HG03135 (cell line): ENCODE measurements at regions not wholly inside any gene's neighbourhood (a gene's known extent, or its start where the extent isn't known, plus 50 kb on each side); places are given as distances from the start of the nearest gene placed in this dataset.
"Not testable (repeated sequence)": the region's sequence is repeated elsewhere in the genome, so short reads cannot be mapped to it uniquely, and the experiment has no call there.

Source experiments
- ATAC-seq: cut with Tn5 transposase; IDR thresholded peaks from one replicate; pipeline ENCODE4 v1.9.1; 2021; ENCODE audit warnings: mild to moderate bottlenecking, moderate library complexity; ENCODE audit not compliant: unreplicated experiment

DNA sequence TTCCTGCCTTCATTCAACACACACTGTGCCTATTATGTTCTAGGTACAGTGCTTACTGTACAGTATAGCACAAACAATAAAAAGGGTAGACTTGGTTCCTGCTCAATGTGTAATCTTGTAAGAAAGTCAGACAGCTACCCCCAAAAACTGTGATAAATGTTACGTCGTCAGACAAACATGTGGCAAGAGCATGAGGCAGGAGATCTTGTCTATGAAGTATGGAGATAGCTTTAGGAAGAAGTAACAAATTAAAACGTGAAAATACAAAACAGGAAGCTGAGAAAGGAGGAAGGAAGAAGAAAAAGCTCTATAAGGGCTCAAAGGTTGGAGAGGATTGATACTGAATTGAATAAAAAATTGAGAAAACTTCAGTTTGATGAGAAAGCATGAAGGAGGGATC is 276.2 kb upstream of the HNRNPA3 start:
- ATAC-seq, result no peak

DNA sequence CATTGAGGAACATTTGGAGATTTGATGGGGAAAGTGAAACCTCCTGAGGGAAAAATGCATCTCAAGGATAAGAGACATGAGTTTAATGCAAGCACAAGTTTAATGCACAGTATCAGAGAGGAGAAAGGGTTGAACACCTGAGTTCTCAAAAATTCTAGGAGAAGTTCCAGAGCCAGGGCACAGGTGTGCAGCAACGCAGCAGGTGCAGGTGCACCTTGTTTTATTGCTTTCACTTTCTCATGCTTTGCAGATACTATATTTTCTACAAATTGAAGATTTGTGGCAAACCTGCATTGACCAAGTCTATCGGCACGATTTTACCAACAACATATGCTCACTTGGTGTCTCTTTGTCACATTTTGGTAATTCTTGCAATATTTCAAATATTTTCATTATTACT is 267.6 kb upstream of the HNRNPA3 start:
- no peak for ATAC-seq

DNA sequence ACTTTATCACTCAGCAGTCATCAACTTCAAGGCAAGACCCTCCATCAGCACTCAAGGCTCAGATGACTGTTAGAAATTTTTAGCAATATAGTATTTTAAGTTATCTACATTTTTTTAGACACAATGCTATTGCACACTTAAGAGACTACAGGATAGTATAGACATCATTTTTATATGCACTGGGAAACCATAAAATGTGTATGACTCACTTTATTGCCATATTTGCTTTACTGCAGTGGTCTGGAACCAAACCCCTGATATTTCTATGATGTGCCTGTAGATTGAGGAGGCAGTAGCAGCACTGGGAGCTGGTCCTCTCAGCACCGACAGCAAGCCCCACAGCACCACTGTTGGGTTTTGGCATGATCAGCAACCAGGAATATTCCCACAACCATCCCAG is 264.8 kb upstream of the HNRNPA3 start:
- ATAC-seq, result no peak

DNA sequence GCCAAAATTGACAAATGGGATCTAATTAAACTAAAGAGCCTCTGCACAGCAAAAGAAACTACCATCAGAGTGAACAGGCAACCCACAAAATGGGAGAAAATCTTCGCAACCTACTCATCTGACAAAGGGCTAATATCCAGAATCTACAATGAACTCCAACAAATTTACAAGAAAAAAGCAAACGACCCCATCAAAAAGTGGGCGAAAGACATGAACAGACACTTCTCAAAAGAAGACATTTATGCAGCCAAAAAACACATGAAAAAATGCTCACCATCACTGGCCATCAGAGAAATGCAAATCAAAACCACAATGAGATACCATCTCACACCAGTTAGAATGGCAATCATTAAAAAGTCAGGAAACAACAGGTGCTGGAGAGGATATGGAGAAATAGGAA is 261.4 kb upstream of the HNRNPA3 start:
- ATAC-seq, result not testable (repeated sequence)

DNA sequence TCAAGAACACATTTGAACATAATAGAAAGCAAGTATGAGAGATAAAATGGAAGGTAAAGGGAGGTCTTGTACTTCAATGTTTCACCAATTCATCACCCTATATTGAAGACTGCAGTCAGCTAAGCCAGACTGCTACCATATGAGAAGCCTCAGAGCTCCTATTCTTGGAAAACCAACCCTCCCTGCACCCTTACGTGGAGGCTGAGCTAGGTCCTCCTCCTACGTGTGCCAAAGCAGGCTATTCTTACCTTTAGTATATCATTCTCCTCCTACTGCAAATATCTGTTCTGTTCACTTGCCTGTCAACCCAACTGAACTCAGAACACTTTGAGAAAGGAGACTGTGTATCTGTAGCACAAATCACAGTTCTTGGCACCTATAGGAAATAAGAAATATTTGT is 255.8 kb upstream of the HNRNPA3 start:
- ATAC-seq, result no peak

DNA sequence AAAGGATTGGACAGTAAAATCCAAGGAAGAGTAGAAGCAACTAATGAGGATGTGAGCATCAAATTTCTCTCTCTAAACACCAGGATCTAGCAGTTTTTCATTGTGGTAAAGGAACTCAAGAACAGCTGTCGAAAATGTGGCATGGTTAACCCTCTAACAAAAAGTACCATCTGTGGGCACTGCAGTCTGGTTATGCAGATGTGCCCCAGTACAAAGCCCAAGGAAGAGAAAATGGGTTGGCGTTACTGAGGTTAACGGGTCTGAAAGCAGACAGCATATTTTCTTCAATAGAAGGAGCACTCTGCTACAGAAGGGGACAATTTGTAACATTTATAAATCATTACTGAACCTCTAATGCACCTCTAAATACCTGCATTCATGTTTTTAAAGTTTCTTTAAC is 253.0 kb upstream of the HNRNPA3 start:
- no peak for ATAC-seq

DNA sequence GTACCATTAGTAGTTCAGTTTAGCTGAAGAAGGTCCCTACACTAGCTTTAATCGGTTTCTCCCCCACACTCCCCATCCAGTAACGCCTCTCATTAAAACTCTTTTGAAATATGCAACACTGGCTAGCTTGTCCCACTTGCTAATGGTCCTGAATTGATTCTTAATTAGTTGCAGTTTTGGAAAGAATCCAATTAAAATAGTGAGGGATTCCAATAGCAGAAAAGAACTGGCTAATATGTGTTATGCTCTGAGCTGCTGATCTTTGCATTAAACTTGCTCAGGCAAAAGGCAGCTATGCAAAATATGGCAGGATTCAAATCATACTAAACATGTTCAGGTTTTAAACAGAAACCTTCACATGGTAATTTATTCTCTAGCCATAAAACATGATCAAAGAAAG is 252.5 kb upstream of the HNRNPA3 start:
- no peak for ATAC-seq

DNA sequence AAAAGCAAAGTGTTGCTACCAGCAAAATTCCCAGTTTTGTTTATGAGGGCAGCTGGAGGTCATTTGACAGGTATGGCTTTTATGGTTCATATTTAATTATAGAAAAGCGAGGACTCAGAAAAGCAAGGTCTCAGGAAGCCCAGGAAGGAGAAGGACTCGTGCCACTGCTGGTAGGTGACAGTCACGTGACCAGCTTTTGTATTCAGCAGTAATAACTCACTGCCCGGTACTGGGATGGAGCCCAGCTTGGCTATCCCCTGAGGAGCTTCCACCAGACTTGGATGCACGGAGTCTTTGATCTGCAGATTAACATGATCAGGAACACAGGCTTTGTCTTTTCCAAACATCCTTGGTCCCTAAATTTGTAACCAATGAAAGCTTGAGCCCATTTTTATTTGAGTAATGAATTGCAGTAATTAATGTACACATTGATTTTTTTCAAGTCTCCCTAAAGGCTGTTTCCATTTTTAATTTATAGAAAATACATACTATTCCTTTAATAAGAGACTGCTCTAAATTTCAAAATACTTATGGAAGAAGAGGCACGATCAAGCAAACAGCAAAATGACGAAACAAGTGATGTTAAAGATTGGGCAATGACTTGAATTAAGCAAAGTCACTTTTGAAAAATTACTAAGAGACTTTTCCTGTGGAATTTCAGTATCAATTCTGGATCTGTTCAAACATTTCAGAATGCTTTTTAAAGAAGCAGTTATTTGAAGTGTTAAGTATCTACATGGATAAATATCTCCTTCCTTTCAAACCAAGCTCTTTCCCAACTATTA is 251.7 kb upstream of the HNRNPA3 start:
- no peak for ATAC-seq

DNA sequence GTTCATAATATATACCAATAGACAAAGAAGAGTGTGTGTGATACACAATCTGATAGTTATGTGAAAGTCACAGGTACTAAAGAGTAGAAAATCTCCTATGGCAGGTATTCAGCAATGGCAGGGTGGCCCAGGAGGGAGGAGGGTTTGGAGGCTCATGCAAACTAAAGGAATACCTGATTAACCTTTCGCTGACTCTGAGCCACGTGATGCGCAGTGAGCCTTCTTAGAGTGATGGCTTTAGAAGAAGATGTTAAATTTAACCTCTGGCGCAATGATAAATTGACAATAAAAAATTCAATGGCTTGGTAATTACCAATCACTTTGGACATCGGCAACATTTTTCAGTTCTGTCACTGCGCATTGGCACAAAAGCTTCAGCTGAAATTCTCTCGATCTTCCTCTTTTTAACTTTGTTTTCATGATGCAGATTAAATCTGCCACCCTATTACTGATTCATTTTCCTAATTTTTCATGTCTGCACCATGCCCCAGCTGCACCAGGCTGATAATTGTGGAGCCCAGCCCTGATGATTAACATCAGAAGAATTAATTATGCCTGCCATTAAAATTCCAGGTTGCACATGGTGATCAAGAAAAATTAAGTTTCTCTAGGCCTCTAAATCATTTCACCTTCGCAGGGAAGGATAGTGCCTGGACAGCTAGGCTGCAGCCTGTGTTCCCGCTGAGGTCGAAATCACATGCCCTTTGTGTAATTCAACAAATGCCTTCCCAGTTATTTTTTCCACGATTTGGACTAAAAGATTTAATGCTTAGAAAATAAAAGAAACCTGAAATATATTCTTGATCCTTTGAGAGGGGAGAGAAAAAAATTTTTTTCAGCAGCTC is 250.6 kb upstream of the HNRNPA3 start:
- no peak for ATAC-seq

DNA sequence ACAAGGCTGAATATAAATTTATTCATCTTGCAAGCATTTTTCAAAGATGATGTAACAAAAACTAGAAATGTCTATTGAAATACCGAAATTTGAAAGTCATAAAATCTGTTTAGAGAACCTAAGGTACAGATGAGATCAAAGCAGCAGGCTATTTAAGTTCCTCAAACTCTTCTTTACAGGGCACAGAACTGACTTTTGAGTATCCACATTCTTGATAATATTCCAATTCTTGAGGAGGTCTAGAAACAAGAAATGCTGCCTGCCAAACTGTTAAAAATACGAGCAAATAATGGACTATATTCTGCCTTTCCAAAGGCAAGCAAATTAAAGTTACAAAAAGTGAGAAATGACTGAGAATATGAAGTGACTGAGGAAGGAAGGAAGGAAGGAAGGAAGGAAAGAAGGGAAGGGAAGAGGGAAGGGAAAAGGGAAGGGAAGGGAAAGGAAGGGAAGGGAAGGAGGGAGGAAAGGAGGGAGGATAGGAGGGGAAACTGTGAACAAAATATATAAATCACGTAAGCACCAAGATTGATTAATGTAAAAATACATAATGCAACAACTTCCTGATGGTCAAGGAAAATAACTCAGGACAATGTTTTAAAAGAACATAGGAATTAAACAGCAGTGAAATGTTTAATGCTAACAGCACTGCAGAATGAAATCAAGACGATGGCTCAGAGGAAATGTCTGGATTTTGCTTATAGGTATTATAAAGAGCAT is 248.9 kb upstream of the HNRNPA3 start:
- no peak for ATAC-seq

DNA sequence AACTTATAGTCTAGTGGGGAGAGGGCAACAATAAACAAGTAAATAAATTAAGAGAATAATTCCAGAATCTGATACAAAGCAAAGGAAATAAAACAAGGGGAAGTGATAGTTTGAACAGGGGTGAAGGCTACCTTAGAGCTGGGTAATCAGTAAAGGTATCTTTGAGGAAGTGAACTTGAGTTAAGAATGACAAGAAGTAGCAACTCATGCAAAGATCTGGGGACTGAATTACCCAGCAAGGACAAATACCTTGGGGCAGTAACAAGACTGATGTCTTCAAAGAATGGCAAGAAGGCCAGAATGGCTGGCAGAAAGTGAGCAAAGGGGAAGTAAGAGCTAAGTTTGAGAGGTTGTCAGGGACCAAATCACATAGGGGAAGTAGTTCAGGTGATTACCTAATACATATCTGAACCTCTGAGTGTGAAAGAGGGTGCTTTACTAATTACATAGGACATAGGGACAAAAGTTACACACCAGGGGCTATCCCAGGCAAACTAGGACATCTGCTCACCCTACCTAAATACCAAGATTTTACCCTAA is 244.6 kb upstream of the HNRNPA3 start:
- ATAC-seq, result no peak

DNA sequence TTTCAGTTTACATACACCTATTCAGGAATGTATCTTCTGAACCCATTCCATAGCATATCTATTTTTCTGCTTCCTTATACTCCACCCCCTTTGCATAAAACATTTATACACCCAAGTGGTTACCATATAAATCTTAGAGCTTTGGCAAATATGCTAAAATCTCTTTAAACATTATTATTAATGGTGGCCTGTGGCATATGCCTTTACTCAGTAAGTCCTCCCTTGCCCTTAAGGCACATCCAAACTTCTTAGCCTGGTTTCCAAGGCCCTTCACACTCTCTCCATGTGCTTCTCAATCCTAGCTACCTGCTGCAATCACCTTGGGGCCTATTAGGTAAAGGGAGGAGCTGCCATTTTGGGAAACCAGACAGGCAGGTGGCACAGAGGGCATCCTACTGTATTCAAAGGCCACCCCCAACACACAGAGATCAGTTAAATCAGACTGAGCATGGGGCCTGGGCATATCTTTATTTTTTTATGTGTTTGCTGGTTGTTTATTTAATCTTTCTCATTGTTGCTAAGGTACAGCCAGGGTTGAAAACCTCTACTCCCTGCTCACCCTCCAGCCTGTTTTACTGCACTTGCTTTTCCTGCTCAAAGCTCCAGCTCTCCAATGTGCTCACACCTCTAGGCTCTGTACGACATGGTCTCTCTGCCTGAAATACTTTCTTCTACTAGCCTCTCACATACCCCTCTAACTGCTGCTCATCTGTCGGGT is 242.8 kb upstream of the HNRNPA3 start:
- ATAC-seq, result no peak

DNA sequence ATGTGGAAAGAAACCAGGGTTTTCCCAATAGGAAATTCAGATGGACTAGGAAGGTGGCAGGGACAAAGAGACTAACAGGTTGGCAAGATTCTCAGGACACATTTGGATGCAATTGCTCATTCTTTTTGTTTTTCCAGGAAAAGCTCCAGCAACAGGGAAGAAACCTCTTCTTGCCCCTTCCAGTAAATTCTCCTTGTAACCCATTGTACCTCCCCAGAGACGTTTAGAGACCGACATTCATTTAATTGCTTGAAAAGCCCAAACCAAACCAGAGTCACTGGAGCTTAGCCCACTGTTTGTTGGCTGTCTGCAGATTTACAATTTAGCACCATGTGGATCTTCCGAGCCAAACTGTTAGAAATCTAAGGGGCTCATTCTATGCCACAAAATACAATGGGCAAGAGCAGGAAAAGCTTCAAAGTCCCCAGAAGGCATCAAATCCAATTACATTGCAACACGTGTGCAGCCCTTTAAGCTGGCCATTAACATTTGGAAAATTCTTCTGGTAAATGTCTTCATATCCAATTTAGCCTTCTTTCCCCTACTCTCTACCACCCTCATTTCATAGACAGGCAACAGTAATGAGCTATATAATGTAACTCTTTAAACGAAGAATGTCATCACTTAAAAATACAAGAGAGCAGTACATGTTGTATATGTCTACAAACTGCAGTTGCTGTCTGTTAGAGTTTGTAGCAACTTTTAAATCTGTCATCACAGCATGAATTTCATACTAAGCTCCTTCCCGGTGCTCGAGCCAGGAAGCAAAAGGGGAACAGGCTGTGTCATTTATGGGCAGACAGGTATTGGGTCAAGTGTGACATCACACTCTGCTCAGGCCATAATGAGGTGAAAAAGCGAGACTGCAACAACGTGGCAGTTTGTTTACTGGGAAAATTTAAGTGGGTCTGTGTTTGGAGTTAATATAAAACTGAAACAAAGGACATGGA is 235.6 kb upstream of the HNRNPA3 start:
- no peak for ATAC-seq

DNA sequence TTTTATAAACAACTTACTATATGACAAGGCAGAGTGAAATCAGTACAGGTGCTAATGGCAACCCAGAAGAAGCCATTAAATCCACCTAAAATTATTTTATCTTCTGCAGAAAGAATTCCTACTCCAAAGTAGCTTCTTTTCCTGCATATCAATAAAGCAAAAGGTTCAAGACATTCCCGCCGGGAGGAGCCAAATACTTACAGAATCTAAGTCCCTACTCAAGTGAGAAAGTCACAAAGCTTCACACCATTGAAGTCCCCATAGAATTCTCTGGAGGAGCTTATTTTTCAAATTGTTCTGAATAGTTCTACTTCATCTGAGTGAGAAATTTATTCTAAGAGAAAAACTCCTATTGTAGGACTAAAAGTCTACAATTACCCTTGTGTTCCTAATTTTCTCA is 233.7 kb upstream of the HNRNPA3 start:
- ATAC-seq, result no peak

DNA sequence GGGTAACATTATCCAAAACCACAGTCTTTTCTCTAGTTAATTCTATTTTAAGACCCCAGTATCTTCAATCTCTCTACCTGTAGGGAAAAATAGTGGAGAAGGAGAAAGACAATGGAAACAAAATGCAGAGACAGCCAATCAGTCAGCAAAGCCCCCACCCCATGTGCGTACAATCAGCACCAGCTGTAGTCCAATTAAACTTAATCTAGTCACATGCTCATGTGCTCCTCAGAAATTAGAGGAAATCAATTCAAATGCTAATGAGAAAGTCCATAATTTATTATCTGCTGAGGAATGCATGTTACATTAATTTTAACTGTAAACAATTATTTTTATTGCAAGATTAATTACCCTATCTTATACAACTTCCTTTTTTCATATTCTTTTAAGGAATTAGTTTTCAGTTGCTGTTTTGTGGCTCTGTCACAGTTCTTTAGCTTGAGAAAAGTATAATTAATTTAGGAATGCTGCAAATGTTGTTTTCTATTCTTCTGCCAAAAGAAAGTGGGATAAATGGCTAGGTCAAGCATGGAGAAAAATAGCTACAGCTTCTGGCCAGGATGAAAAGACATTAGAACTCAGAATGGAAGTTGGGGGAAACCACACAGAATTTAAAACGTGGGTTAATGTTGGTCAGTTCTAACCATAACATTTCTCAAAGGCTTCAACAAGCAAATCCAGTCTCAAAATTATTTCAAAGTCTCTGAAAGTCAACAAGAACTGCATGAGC is 232.4 kb upstream of the HNRNPA3 start:
- ATAC-seq, result no peak

DNA sequence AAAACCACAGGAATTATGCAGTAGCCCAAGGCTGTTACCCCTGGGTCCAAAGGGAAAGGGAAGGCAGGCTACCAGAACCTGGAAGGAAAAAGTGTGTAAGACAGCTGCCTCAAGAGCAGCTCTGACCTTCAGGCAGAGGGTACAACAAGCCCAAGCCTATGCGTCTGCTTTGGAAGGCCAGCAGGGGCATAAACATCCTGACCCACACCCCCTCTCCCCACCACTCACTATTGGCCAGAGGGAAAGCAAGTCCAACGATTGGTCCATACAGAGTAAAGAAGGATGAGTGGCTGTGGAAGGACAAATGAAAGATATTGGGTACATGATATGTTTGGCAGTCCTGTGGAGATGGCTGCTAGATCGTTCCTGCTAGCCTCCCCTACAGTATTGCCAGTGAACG is 227.6 kb upstream of the HNRNPA3 start:
- no peak for ATAC-seq

DNA sequence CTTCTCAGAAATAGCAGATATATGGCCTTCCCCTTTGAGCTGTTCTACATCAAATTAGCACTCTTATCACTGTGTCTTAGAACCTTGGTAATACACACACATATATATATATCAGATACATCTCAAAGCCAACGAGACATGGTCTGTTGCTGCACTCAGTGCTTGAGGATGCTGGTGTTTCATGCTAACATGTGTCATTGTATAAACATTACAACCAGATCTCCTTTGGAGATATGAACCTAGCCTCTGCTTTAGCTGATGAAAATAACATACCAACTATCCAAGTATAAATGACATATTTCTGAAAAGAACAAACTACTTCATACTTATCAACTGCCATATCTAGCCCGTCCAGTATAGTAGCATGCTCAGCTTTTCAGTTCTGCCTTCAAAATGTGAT is 226.7 kb upstream of the HNRNPA3 start:
- no peak for ATAC-seq

DNA sequence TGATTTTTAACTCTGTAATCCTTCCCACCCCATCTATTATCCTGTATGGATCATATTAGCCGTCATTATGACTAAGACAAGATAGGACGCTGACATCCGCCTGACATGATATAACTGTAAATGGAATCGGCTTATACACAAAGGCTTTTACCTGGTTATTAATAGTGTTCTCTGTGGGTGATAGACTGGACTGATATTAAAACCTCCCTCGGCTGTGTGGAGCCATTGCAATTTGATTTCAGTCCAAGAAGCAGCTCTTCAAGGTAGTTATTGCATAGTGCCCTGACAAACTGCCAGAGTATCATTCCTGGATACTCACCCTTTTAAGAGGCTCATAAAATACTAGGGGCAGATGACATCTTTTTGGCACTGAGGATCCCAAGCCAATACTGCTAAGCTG is 226.1 kb upstream of the HNRNPA3 start:
- no peak for ATAC-seq

DNA sequence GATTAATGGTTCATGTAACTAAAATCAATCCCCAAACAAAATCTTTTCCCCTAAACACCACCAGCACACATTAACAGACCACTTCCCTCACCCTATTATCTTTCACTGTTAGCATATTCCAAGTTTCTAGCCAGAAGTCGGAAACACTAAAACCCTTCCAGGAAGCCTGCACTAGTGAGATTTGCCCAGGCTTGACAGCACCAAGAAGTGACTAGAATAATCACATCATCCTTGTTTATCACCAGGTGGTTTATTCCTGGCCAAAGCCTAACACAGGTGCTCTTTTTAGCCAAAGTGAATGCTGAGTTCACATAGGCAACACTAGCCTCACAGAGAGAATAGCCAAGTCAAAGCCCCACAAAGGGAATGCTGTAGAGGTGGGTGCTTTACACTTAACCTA is 221.2 kb upstream of the HNRNPA3 start:
- no peak for ATAC-seq
